Calu3 (cell line): ENCODE measurements at regions not wholly inside any gene's neighbourhood (a gene's known extent, or its start where the extent isn't known, plus 50 kb on each side); places are given as distances from the start of the nearest gene placed in this dataset.

Experiments used
- BruUV-seq: library from RNA; stranded (reverse); fragments of 400-500 nt; replicated peaks from 2 replicates; lab custom pipeline; 2021; lab: Mats Ljungman, UMichigan
- CTCF ChIA-PET: fragments of 300-600 bp; sonication (Branson Sonifier 250); formaldehyde crosslinking; loops from one replicate; lab custom pipeline; 2022; ENCODE audit warnings: antibody characterized with exemption; lab: Charles Lee
- DNase-seq: peaks from one replicate; pipeline ENCODE4 v3.0.0; 2022
- H3K27ac Mint-ChIP-seq: one replicate; pipeline ENCODE4 v1.8.0; 2022; ENCODE audit warnings: mixed read lengths; ENCODE audit not compliant: unreplicated experiment
- H3K27me3 Mint-ChIP-seq: one replicate; pipeline ENCODE4 v1.8.0; 2022; ENCODE audit warnings: mixed read lengths; ENCODE audit not compliant: unreplicated experiment
- H3K36me3 Mint-ChIP-seq: one replicate; pipeline ENCODE4 v1.8.0; 2022; ENCODE audit warnings: mild to moderate bottlenecking, moderate library complexity, mixed read lengths; ENCODE audit not compliant: insufficient read depth, unreplicated experiment
- H3K4me1 Mint-ChIP-seq: one replicate; pipeline ENCODE4 v1.8.0; 2022; ENCODE audit warnings: mild to moderate bottlenecking, low read depth, mixed read lengths; ENCODE audit not compliant: unreplicated experiment
- H3K4me3 Mint-ChIP-seq: one replicate; pipeline ENCODE4 v1.8.0; 2022; ENCODE audit warnings: mild to moderate bottlenecking, low read depth, moderate library complexity, mixed read lengths; ENCODE audit not compliant: unreplicated experiment
- H3K9me3 Mint-ChIP-seq: one replicate; pipeline ENCODE4 v1.8.0; 2022; ENCODE audit warnings: low read depth, mixed read lengths; ENCODE audit not compliant: unreplicated experiment
- intact Hi-C: fragments of 100-400 bp; cut with micrococcal nuclease; formaldehyde crosslinking; loops from one replicate; pipeline ENCODE4 v1.10.0; 2022; ENCODE audit not compliant: unreplicated experiment
- TF ChIP-seq, protein P1 (sequence below): fragments of 200-600 bp; IDR thresholded peaks from one replicate; pipeline ENCODE4 v1.8.0; 2022; ENCODE audit warnings: antibody characterized with exemption; ENCODE audit not compliant: unreplicated experiment

- no peak for DNase-seq
- TF ChIP-seq, protein P1, sequence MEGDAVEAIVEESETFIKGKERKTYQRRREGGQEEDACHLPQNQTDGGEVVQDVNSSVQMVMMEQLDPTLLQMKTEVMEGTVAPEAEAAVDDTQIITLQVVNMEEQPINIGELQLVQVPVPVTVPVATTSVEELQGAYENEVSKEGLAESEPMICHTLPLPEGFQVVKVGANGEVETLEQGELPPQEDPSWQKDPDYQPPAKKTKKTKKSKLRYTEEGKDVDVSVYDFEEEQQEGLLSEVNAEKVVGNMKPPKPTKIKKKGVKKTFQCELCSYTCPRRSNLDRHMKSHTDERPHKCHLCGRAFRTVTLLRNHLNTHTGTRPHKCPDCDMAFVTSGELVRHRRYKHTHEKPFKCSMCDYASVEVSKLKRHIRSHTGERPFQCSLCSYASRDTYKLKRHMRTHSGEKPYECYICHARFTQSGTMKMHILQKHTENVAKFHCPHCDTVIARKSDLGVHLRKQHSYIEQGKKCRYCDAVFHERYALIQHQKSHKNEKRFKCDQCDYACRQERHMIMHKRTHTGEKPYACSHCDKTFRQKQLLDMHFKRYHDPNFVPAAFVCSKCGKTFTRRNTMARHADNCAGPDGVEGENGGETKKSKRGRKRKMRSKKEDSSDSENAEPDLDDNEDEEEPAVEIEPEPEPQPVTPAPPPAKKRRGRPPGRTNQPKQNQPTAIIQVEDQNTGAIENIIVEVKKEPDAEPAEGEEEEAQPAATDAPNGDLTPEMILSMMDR = no peak
- no peak overlapping the region for H3K4me3 Mint-ChIP-seq
- intact Hi-C loops = loop anchor here (10.0 kb wide), 1 partner anchor 161 kb away; no protein-coding TSS in a partner anchor
- peaks cover 5% of the 10 kb centered on the region for H3K36me3 Mint-ChIP-seq
- peaks cover 2% of the 10 kb centered on the region for H3K9me3 Mint-ChIP-seq
- H3K4me1 Mint-ChIP-seq = peaks cover 8% of the 10 kb centered on the region
- CTCF ChIA-PET = no interaction called here
- no peaks in the 10 kb centered on the region for H3K27me3 Mint-ChIP-seq
- no peak overlapping the region for H3K27ac Mint-ChIP-seq
- no TSS peak for BruUV-seq
Observed at GRCh38 chr12:28776220-28776619, 372.9 kb upstream of the FAR2 start.

GRCh38 chr12:28776913-28777422 is 372.1 kb upstream of the FAR2 start:
- BruUV-seq = no TSS peak
- H3K4me3 Mint-ChIP-seq = no peak overlapping the region
- peaks cover 2% of the 10 kb centered on the region for H3K9me3 Mint-ChIP-seq
- CTCF ChIA-PET = no interaction called here
- DNase-seq = no peak
- TF ChIP-seq, protein P1 = no peak
- intact Hi-C loops = loop anchor here (10.0 kb wide), 1 partner anchor 162 kb away; no protein-coding TSS in a partner anchor
- no peaks in the 10 kb centered on the region for H3K27me3 Mint-ChIP-seq
- H3K4me1 Mint-ChIP-seq = peaks cover 13% of the 10 kb centered on the region
- peaks cover 5% of the 10 kb centered on the region for H3K36me3 Mint-ChIP-seq
- H3K27ac Mint-ChIP-seq = no peak overlapping the region

DNA sequence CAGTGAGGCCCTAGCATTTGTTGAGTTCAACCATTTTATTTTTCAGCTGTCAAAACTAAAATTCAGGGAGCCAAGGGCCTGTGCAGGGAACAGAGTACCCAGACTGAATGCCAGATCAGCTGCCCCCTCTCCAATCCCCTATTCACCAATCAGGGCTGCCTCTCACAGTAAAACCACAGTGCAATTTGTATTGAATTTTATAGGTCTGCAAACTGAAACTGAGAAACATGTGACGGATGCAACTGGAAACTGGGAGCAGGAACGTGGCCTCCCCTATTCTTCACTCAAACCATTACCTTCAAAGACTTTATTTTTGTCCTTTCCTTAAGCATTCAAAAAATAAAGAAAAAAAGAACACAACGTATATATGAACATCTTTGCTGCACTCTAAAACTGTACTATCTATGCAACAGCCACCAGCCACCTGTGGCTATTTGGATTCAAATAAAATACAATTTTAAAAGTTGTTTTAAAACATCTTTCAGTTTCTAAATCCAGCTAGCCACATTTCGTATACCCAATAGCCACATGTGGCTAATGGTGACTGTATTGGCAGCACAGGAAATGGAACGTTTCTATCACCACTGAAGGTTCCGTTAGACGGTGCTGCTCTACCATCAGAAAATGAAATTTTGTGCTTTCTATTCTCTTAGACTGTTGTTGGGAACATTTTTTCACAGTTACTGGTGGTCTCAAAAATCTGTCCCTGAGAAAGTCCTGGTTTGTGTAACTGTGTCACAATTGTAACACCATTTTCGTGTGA is 371.3 kb upstream of the FAR2 start:
- TF ChIP-seq, protein P1 = no peak
- no peaks in the 10 kb centered on the region for H3K27me3 Mint-ChIP-seq
- CTCF ChIA-PET = no interaction called here
- peaks cover 14% of the 10 kb centered on the region for H3K4me1 Mint-ChIP-seq
- BruUV-seq = no TSS peak
- H3K27ac Mint-ChIP-seq = no peak overlapping the region
- H3K4me3 Mint-ChIP-seq = no peak overlapping the region
- no peak for DNase-seq
- no peaks in the 10 kb centered on the region for H3K9me3 Mint-ChIP-seq
- peaks cover 5% of the 10 kb centered on the region for H3K36me3 Mint-ChIP-seq
- intact Hi-C loops = loop anchor here (10.0 kb wide), 1 partner anchor 163 kb away; no protein-coding TSS in a partner anchor

DNA sequence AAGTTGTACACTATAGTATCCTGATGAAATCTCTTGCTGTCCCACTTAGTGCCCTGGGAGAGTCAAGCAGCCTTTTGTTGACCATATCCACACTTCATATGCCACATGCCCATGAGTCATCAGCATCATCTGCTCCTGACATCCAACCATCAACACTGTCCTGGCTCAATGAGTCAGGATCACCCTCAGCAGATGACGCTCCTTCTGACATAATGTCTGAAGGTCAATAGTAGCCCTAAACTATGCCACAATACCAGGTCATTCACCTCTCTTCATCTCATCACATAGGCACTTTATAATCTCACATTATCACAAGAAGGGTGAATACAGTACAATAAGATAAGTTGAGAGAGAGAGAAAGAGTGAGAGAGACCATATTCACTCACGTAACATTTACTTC is 369.0 kb upstream of the FAR2 start:
- intact Hi-C loops = loop anchor here (10.0 kb wide), 1 partner anchor 95 kb away; no protein-coding TSS in a partner anchor
- CTCF ChIA-PET = no interaction called here
- TF ChIP-seq, protein P1 = no peak
- Mint-ChIP-seq H3K4me3 (no peak overlapping the region), H3K4me1 (peaks cover 14% of the 10 kb centered on the region), H3K9me3 (no peaks in the 10 kb centered on the region), H3K36me3 (peaks cover 5% of the 10 kb centered on the region), H3K27me3 (no peaks in the 10 kb centered on the region), H3K27ac (peak overlapping the region; percentile 77)
- DNase-seq = peak; percentile 7
- no TSS peak for BruUV-seq
